NT2/D1 (cell line): ENCODE measurements at regions not wholly inside any gene's neighbourhood (a gene's known extent, or its start where the extent isn't known, plus 50 kb on each side); places are given as distances from the start of the nearest gene placed in this dataset.

Source experiments
- DNase-seq: peaks from one replicate; pipeline ENCODE4 v3.0.0-alpha.2; 2011; ENCODE audit warnings: low read depth, low spot score
- H3K27me3 ChIP-seq: 2 replicates; pipeline ENCODE4 v1.6.0; 2011; ENCODE audit warnings: mild to moderate bottlenecking; ENCODE audit not compliant: insufficient read length, insufficient read depth
- H3K36me3 ChIP-seq: 2 replicates; pipeline ENCODE4 v1.6.1; 2011; ENCODE audit warnings: mild to moderate bottlenecking, low read length, mixed read lengths; ENCODE audit not compliant: insufficient read depth, insufficient read length
- H3K4me1 ChIP-seq: 2 replicates; pipeline ENCODE4 v1.5.1; 2011; ENCODE audit not compliant: insufficient read depth, insufficient read length
- H3K4me3 ChIP-seq: 2 replicates; pipeline ENCODE4 v1.5.1; 2011; ENCODE audit warnings: low read depth; ENCODE audit not compliant: insufficient read length
- H3K9ac ChIP-seq: 2 replicates; pipeline ENCODE4 v1.6.0; 2011; ENCODE audit warnings: low read depth; ENCODE audit not compliant: insufficient read length
- H3K9me3 ChIP-seq: 2 replicates; pipeline ENCODE4 v1.5.1; 2011; ENCODE audit warnings: mild to moderate bottlenecking, low read length; ENCODE audit not compliant: insufficient read depth
- SUZ12 ChIP-seq: IDR thresholded peaks from 2 replicates; pipeline ENCODE4 v1.6.1; 2011; ENCODE audit not compliant: insufficient read length, insufficient read depth; ENCODE audit errors: extremely low read depth
- YY1 ChIP-seq: IDR thresholded peaks from 2 replicates; pipeline ENCODE4 v1.6.1; 2011; ENCODE audit not compliant: insufficient read length, insufficient read depth
- ZNF274 ChIP-seq: IDR thresholded peaks from 2 replicates; pipeline ENCODE4 v1.6.1; 2011; ENCODE audit warnings: mild to moderate bottlenecking, low read depth, low read length

DNA sequence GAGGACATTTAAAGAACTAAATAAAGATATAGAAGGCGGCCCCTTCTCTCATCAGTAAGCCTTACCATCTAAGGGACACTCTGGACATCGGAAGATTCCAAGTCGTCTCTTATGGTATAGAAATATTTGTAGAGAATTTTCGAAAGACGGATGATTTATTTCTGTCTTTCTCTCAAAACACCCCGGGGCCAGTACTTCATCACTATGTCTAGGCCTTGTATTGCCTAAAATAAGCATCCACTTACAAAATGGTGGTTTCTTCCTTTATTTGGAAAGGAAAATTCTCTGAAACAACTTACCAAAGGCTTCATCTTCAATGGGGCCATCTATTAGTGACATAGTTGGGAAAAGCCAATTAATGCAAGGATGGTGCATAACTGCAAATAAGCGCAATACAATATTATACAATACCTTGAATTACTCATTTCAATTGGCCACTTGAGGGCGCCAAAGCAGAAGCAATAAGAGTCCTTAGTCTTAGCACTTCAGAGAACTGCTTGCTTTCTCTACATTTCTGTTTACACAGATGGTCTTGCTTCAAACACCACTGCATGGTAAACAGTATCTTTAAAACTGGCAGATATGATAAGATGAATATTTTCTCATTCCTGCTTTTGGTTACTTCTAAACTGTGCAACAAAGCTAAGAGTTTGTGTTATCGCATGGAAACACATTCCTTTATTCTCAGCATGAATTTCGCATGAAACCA lies 113.2 kb downstream of the VIP start:
- Histone ChIP-seq H3K4me1 (no peaks in the 10 kb centered on the region), H3K9me3 (no peaks in the 10 kb centered on the region), H3K9ac (no peak overlapping the region), H3K36me3 (no peaks in the 10 kb centered on the region), H3K4me3 (no peak overlapping the region), H3K27me3 (no peaks in the 10 kb centered on the region)
- peak; percentile 27 for DNase-seq
- TF ChIP-seq ZNF274 (no peak), SUZ12 (no peak), YY1 (no peak)

GRCh38 chr6:152874267-152874666 lies 108.6 kb downstream of the FBXO5 start:
- TF ChIP-seq YY1 = no peak
- no peak for TF ChIP-seq ZNF274
- Histone ChIP-seq H3K9me3 (no peaks in the 10 kb centered on the region), H3K27me3 (no peaks in the 10 kb centered on the region), H3K4me1 (no peaks in the 10 kb centered on the region), H3K4me3 (no peak overlapping the region), H3K36me3 (no peaks in the 10 kb centered on the region), H3K9ac (no peak overlapping the region)
- DNase-seq = no peak

- H3K9me3 ChIP-seq = no peaks in the 10 kb centered on the region
- no peaks in the 10 kb centered on the region for H3K36me3 ChIP-seq
- no peak for TF ChIP-seq ZNF274
- TF ChIP-seq YY1 = no peak
- no peaks in the 10 kb centered on the region for H3K27me3 ChIP-seq
- H3K4me3 ChIP-seq = no peak overlapping the region
- H3K9ac ChIP-seq = no peak overlapping the region
- no peaks in the 10 kb centered on the region for H3K4me1 ChIP-seq
- DNase-seq = no peak
Observed at GRCh38 chr6:152874846-152875568, 107.8 kb downstream of the FBXO5 start.

DNA sequence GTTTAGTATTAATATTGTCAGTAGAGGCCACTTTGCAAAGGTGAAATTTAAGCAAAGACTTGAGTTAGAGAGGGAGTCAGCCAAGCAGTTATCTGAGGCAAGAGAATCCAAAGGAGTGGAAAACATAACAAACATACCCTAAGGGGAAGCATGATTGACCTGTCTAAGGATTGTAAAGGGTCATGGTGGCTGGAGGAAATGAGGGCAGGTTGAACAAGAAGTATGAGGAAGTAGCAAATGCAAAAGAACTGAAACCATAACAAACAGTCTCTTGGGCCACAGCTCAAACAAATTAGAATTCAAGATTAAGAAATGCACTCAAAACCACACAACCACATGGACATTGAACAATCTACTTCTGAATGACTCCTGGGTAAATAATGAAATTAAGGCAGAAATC lies 103.2 kb downstream of the FBXO5 start:
- Histone ChIP-seq H3K36me3 (no peaks in the 10 kb centered on the region), H3K4me3 (no peak overlapping the region), H3K4me1 (no peaks in the 10 kb centered on the region), H3K9me3 (no peaks in the 10 kb centered on the region; the same call in 1 of the 2 replicates), H3K9ac (no peak overlapping the region), H3K27me3 (no peaks in the 10 kb centered on the region)
- TF ChIP-seq SUZ12 (no peak), ZNF274 (no peak)
- DNase-seq = no peak

DNA sequence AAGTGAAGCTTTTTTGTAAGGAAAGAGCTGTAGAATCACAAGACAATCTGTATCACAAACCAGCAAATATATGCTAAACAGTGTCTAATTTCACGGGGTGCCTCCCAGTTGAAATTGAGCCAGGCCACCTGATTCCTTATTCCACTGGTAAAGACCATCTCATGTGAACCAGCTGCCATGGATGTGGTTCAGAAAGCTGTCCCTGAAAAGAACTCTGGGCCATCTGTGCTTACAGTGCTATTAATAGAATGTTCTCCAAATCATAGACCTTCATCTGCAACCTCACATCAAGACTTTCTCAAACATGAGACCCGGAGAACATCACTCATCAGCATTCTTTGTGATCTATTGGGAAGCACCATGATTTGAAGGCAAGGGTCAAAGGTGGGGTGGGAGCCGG lies 89.7 kb downstream of the FBXO5 start:
- TF ChIP-seq ZNF274 = no peak
- TF ChIP-seq YY1 = no peak
- TF ChIP-seq SUZ12 = no peak
- no peak overlapping the region for H3K4me3 ChIP-seq
- no peaks in the 10 kb centered on the region for H3K9me3 ChIP-seq
- no peak overlapping the region for H3K9ac ChIP-seq
- no peaks in the 10 kb centered on the region for H3K4me1 ChIP-seq
- no peak for DNase-seq
- no peaks in the 10 kb centered on the region for H3K27me3 ChIP-seq
- no peaks in the 10 kb centered on the region for H3K36me3 ChIP-seq

GRCh38 chr6:152896923-152897322 lies 85.9 kb downstream of the FBXO5 start:
- H3K4me3 ChIP-seq = no peak overlapping the region
- no peak for TF ChIP-seq YY1
- no peak for TF ChIP-seq SUZ12
- TF ChIP-seq ZNF274 = no peak
- H3K4me1 ChIP-seq = no peaks in the 10 kb centered on the region
- DNase-seq = no peak
- H3K9me3 ChIP-seq = no peaks in the 10 kb centered on the region
- H3K36me3 ChIP-seq = no peaks in the 10 kb centered on the region
- H3K9ac ChIP-seq = no peak overlapping the region
- no peaks in the 10 kb centered on the region for H3K27me3 ChIP-seq

DNA sequence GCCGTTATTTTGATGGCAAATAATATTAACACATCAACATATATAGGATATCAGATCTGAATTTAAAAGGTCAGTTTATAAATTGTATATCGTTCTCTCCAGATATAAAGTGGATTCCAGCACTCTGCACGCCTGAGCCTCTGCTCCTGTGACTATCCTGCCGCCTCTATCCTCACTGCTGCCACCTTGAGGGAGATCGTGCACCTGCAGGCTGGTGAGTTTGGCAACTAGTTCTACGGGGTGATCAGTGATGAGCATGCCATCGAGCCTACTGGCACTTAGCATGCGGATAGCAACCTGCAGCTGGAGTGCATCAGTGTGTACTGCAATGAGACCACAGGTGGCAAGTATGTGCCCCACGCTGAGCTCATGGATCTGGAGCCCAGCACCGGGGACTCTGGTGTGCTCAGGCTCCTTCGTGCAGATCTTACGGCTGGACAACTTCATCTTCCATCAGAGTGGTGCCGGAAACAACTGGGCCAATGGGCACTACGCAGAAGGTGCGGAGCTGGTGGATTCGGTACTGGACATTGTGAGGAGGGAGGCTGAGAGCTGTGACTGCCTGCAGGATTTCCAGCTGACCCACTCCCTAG lies 84.9 kb downstream of the FBXO5 start:
- Histone ChIP-seq H3K27me3 (no peaks in the 10 kb centered on the region), H3K9me3 (no peaks in the 10 kb centered on the region), H3K4me1 (no peaks in the 10 kb centered on the region), H3K9ac (no peak overlapping the region), H3K36me3 (no peaks in the 10 kb centered on the region), H3K4me3 (no peak overlapping the region)
- peak; percentile 39 for DNase-seq
- TF ChIP-seq ZNF274 (no peak), YY1 (no peak), SUZ12 (no peak)
